Fibroblast of skin of right quadriceps (primary cell): ENCODE measurements at regions not wholly inside any gene's neighbourhood (a gene's known extent, or its start where the extent isn't known, plus 50 kb on each side); places are given as distances from the start of the nearest gene placed in this dataset.
A peak's percentile ranks its signal among the peaks of the same experiment; 100 is the strongest.
"Not testable (repeated sequence)": the region's sequence is repeated elsewhere in the genome, so short reads cannot be mapped to it uniquely, and the experiment has no call there.

ENCODE experiments used
- DNase-seq: peaks from one replicate; pipeline ENCODE4 v3.0.0-alpha.2; 2013

GRCh38 chr6:163706500-163707087 is 292.1 kb downstream of the QKI start:
- no peak for DNase-seq

- no peak for DNase-seq
Observed at GRCh38 chr6:163705923-163706322, 291.4 kb downstream of the QKI start.

- DNase-seq = no peak
Observed at GRCh38 chr6:163702736-163703135, 288.2 kb downstream of the QKI start.

- no peak for DNase-seq
Observed at GRCh38 chr6:163701762-163702161, 287.2 kb downstream of the QKI start.

GRCh38 chr6:163698086-163698485 is 283.6 kb downstream of the QKI start:
- DNase-seq = no peak

GRCh38 chr6:163696311-163696710 is 281.8 kb downstream of the QKI start:
- DNase-seq = not testable (repeated sequence)

DNA sequence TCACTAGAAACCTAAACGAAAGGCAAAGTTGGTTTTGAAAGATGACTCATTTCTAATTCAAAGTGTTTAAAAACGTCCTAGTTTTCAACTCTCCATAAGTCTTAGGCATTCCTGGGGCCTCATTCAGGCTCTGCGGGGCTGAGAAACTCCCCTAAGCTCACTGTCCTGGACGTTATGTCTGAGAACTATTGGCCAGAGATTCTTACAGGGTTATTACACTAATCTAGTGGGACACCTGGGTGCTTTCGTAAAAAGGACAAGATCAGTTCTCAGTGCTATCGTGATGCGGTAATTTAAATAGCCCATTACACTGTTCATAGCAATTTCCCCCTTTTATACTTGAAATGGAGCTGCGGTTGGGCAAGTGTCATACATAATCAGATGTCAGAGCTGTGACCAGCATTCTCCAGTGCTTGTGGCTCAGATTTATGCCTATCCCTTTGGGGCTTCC is 280.9 kb downstream of the QKI start:
- DNase-seq = peak; percentile 14

DNA sequence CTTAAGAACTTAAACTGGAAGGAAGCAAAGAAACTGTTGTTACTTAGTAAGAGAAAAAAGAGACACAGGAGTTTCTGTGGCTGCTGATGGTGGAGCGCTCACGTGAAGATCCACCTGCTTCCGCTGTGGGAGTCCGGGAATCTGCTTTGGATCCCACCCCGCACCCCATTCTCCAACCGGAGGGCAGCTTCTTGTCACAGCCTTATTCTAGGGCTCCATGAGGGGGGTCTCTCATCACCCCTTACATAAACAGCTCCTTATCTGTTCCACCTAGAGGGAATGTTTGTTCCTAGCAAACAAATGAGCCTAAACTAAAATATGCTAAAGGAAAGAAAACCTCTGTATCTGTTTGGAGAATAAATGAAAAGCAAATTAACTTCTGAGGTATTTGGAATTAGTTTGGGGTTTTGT is 280.5 kb downstream of the QKI start:
- no peak for DNase-seq

DNA sequence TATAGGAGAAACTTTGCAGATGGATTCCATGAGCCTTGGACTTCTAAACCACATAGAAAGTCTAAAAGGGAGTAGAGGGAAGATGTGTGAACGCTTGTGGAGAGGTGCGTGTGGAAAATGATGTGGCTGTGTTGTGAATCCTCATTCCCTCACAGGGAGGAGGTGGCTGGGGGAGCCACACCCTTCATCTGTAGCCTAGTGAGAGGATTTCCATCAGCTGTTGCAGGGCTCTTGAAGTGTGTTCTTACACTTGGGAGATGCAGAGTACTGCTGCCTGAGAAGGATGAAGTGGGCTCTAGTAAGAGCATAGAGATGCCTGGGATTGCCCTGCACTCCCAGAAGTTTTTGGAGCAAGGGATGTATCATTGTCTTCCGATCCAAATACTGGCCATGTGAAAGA is 279.6 kb downstream of the QKI start:
- DNase-seq = no peak

- DNase-seq = no peak
Observed at GRCh38 chr6:163691049-163691448, 276.5 kb downstream of the QKI start.

- peak; percentile 80 for DNase-seq
Observed at GRCh38 chr6:163688739-163689362, 274.3 kb downstream of the QKI start.

DNA sequence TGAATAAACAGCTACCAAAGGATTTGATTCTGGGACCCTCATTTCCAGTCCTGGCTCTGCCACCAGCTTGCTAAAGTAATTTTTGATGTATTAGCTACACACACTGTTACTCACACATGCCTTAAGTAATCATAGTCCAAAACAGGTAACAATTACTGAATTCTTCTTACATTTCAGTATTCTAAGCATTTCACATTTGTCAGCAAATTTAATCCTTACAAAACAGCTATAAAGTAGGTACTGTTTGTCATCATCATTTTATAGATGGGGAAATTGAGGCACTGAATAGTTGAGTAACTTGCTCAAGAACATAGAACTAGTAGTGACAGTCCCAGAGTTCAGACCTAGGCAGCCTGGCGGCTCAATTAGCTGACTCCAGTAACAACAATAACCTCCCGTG is 272.6 kb downstream of the QKI start:
- no peak for DNase-seq

- DNase-seq = no peak
Observed at GRCh38 chr6:163686301-163686700, 271.8 kb downstream of the QKI start.

DNA sequence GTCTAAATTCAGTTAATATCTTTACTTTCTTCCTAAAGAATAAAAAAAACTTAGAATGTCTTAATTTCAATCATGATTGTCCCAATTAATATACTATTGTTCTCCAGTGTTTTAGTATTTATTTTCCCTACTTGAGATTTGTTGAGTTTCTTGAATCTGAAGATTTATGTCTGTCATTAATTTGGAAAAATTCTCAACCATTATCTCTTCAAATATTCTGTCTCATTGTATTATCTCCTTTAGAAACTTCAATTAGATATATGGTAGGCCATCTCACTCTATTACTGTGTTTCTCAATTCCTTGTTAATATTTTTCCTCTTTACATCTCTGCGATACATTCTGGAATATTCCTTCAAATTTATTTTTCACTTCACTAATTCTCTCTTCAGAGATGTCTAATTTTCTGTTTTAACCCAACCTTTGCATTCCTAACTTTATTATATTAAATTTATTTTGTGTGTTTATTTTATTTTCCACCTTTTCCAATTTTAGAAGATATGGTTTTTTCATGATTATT is 268.6 kb downstream of the QKI start:
- no peak for DNase-seq

GRCh38 chr6:163679753-163680152 is 265.2 kb downstream of the QKI start:
- DNase-seq = peak; percentile 15

DNA sequence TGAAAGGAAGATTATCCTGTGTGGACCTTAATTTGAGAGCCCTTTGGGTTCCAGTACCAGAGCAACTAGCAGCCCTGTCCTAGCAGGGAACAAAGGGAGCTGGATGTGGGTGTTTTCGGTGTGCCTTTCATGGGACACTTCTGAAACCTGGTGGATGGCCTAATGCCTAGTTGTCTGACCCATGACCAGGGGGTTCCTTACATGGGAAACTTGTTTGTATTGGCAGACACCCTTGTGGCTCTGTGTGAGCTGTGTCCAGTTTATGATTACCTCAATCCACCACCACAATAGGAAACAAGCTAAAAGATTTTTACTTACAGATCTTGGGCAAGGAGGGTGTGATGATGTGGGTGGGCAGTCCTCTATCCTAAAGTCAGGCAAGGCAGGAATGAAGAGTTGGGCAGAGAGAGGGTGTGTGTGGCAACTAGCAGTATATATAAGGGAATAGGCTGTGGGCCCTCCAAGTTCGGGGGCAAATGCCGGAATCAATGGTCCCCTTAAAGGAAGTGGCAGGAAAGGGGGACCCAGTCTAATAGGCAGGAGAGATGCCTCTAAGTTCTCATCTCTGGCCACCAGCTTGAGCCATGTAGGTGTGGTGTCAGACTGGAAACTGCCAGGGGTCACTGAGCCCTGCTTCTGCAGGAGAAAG is 264.6 kb downstream of the QKI start:
- no peak for DNase-seq

DNA sequence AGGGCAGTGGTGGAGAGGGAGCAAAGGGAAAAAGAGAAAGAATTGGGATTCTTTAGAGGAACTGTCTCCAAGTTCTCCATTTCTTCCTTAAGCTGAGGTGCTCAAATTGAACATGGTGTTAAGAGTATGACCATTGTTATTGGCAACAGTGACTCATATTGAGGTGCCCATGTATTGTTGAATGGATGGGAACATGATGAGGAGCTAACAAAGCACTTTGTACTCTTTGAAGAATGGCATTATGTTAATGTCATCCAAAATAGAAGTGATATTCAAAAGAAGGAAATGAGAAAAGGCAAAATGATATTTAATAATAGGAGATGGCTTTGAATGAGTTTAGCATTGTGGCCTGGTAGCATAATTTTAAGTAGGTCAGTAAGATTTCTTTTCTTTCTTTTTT is 261.1 kb downstream of the QKI start:
- no peak for DNase-seq

- no peak for DNase-seq
Observed at GRCh38 chr6:163672710-163673109, 258.2 kb downstream of the QKI start.

DNA sequence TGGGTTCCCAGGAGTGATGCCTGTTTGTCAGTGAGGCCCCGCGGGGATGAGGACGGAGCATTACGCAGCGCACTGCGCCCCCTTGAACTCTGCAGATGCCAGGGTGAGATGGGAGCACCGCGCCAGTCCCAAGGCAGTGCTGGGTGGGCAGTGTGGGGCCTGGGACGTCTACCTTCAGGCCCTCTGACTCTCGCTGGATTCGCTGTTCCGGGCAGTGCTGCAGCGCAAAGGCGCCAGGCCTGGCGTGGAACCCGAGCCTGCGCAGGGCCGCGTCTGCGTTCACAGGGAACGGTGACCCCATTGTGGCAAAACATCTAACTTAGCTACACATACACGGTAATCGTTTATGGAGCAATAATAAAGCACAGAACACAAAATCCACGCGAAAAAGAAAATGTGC is 257.3 kb downstream of the QKI start:
- no peak for DNase-seq

DNA sequence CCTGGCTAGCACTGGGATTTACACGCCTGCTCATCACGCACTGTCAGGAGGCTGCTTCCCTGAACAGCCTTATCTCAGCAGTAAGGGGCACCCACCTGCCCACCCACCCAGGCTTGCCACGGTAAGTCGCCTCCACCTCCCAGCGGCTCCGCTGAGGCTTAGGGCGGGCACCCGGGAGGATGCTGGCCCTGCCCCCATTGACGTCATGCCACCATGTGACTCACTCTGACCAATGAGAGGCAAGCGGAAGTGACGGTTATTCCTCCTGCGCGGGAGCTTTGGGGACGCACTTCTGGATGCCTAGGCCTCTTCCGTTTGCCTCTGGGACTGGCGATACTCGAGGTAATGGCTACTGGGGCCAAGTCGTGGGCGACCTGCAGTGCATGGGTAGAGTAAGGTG is 256.8 kb downstream of the QKI start:
- no peak for DNase-seq

GRCh38 chr6:163670336-163670735 is 255.8 kb downstream of the QKI start:
- DNase-seq = no peak

DNA sequence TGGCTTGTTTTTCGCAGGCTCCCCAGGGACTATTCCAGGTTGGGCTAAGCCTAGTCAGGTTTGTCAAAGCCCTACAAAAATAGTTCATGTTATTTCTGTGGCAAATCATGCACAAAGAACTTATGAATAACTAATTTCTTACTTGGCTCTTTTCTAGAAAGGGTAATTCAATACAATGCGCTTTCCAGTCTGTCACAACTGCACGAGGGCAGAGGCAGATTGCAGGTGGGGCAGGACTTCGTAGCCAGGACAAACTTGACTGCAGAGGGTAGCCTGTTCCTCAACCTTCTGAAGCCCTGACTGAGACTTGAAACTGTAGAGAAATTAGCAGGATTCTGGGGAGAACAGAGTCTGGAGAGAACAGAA is 253.5 kb downstream of the QKI start:
- DNase-seq = no peak

DNA sequence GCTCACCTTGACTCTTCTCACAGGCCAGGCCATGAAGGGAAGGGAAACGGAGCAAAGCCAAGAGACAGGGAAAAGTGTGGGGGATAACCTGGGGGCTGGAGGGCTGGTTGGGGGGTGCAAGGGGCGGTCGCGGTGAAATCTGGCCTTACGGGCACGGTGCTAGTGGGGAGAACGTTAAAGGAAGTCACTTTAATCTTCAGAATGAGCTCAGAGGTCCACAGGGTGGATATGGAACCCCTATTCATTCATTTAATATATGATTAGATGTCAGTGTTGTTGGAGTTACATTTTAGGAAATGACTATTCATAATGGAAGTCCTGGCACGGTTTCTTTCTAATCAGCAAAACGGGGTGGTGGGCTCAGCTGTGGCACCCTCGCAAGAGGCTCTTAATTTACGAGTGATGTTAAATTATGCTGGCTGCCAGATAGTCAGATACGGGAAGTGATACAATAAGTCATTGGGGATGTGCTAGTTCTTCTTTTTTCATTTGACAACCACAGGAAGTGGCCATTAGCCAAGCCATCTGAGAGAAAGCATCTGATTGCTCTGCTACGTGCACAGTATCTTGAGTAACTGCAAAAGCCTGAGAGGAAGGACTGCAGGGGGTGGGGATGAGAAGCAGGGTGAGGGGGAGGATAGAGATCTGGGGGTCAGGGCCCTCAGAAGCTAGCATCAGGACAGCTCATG is 253.0 kb downstream of the QKI start:
- peak; percentile 81 for DNase-seq

GRCh38 chr6:163665464-163665863 is 250.9 kb downstream of the QKI start:
- DNase-seq = no peak
